K562 (cell line): ENCODE measurements at regions not wholly inside any gene's neighbourhood (a gene's known extent, or its start where the extent isn't known, plus 50 kb on each side); places are given as distances from the start of the nearest gene placed in this dataset.

ENCODE experiments used
- ATF2 ChIP-seq: sonication (generic); formaldehyde crosslinking; IDR thresholded peaks from 2 replicates; pipeline ENCODE4 v1.8.1; 2022; ENCODE audit warnings: missing genetic modification reagents
- GABPA ChIP-seq: fragments of 200-800 bp; sonication (Bioruptor generic); conservative IDR thresholded peaks from 2 replicates; pipeline ENCODE4 v1.6.1; 2016; ENCODE audit warnings: low read depth, missing genetic modification characterization, missing compliant biosample characterization
- HNRNPL ChIP-seq: fragments of 200-400 bp; formaldehyde crosslinking; IDR thresholded peaks from 2 replicates; pipeline ENCODE4 v1.6.1; 2017; ENCODE audit warnings: low read depth, mild to moderate bottlenecking, low read length
- POLR3G ChIP-seq: IDR thresholded peaks from 2 replicates; pipeline ENCODE4 v1.6.1; 2011; ENCODE audit not compliant: insufficient read length, insufficient replicate concordance; ENCODE audit errors: extremely low read depth
- PURB ChIP-seq: sonication (generic); formaldehyde crosslinking; IDR thresholded peaks from 2 replicates; pipeline ENCODE4 v1.9.0; 2021; ENCODE audit warnings: low read depth, mild to moderate bottlenecking, missing genetic modification reagents
- RAD21 ChIP-seq, 2 experiments: fragments of 250-450 bp in 1 of 2; fragments of 450-650 bp in 1 of 2; sonication (Bioruptor Pico) in 1 of 2; formaldehyde crosslinking in 1 of 2; IDR thresholded peaks in 1 of 2; conservative IDR thresholded peaks in 1 of 2; 2 replicates each; pipeline versions ENCODE4 v1.4.0 to v1.8.0; 2020 to 2022; ENCODE audit warnings: mild to moderate bottlenecking in 2 of 2, moderate library complexity in 1 of 2
- RBM15 ChIP-seq: fragments of 200-400 bp; formaldehyde crosslinking; IDR thresholded peaks from 2 replicates; pipeline ENCODE4 v1.6.1; 2018; ENCODE audit warnings: mild to moderate bottlenecking, low read length, moderate library complexity; ENCODE audit not compliant: insufficient read depth
- REST ChIP-seq, 2 experiments: fragments of 450-650 bp; formaldehyde crosslinking in 1 of 2; IDR thresholded peaks; 2 replicates each; pipeline versions ENCODE4 v1.4.0 to v1.6.1; 2014 to 2020; ENCODE audit warnings: mild to moderate bottlenecking in 2 of 2, borderline replicate concordance in 1 of 2, low read depth in 1 of 2
- TSC22D4 ChIP-seq: fragments of 450-650 bp; IDR thresholded peaks from 2 replicates; pipeline ENCODE4 v1.6.1; 2016; ENCODE audit warnings: missing genetic modification characterization, missing biosample characterization, control low read depth
- ZNF316 ChIP-seq: fragments of 450-650 bp; IDR thresholded peaks from 2 replicates; pipeline ENCODE4 v1.6.1; 2016
- ZNF639 ChIP-seq, 2 experiments: fragments of 200-800 bp in 1 of 2; sonication (Bioruptor generic) in 1 of 2; sonication (generic) in 1 of 2; formaldehyde crosslinking in 1 of 2; IDR thresholded peaks in 1 of 2; conservative IDR thresholded peaks in 1 of 2; 2 replicates each; pipeline versions ENCODE4 v1.5.0 to v1.6.1; 2016 to 2020; ENCODE audit warnings: missing compliant biosample characterization in 1 of 2, missing genetic modification characterization in 1 of 2, missing genetic modification reagents in 1 of 2

GRCh38 chr12:59113831-59114615, 193.7 kb upstream of the LRIG3 start (continued):
- peak; percentile 35; the same call in 1 of the 2 replicates for TF ChIP-seq REST (IDR thresholded peaks at IDR 0.05; ENCODE audit: borderline replicate concordance)
- no peak for TF ChIP-seq REST (CRISPR knock-in tag; IDR thresholded peaks at IDR 0.05; ENCODE audit: low read depth)
- no peak for TF ChIP-seq GABPA (tag)
- TF ChIP-seq ZNF639 (CRISPR knock-in tag; conservative IDR thresholded peaks at IDR 0.05 in 1 of 2, IDR thresholded peaks at IDR 0.05 in 1 of 2), result no peak
- peak; percentile 55 to 68 for TF ChIP-seq RAD21 (CRISPR knock-in tag; conservative IDR thresholded peaks at IDR 0.05 in 1 of 2, IDR thresholded peaks at IDR 0.05 in 1 of 2)
- no peak for TF ChIP-seq TSC22D4 (tag)
- TF ChIP-seq ATF2, result no peak
- TF ChIP-seq POLR3G, result no peak
- TF ChIP-seq PURB, result no peak
- no peak for TF ChIP-seq HNRNPL
- TF ChIP-seq ZNF316, result no peak
- TF ChIP-seq RBM15, result no peak
